DOHH2 (cell line): ENCODE measurements at regions not wholly inside any gene's neighbourhood (a gene's known extent, or its start where the extent isn't known, plus 50 kb on each side); places are given as distances from the start of the nearest gene placed in this dataset.

Experiments used
- H3F3A ChIP-seq: fragments of 200-600 bp; sonication (generic), shearing (Covaris generic); 2 replicates; pipeline ENCODE4 v1.6.0; 2016; ENCODE audit warnings: antibody characterized with exemption, mild to moderate bottlenecking; ENCODE audit not compliant: control insufficient read depth, insufficient read depth
- H3K27ac ChIP-seq: fragments of 200-600 bp; sonication (generic); 2 replicates; pipeline ENCODE4 v1.5.1; 2014; ENCODE audit warnings: low read depth, mild to moderate bottlenecking, low read length, moderate library complexity
- H3K27me3 ChIP-seq: fragments of 200-600 bp; sonication (generic); 2 replicates; pipeline ENCODE4 v1.6.1; 2014; ENCODE audit warnings: mild to moderate bottlenecking, low read length, mixed read lengths; ENCODE audit not compliant: control insufficient read depth
- H3K36me3 ChIP-seq: fragments of 200-600 bp; sonication (generic); 2 replicates; pipeline ENCODE4 v1.6.1; 2014; ENCODE audit warnings: mild to moderate bottlenecking, low read length, moderate library complexity, mixed read lengths; ENCODE audit not compliant: control insufficient read depth
- H3K4me1 ChIP-seq: fragments of 200-600 bp; sonication (generic); 2 replicates; pipeline ENCODE4 v1.6.1; 2014; ENCODE audit warnings: mild to moderate bottlenecking, low read length, mixed read lengths; ENCODE audit not compliant: control insufficient read depth
- H3K4me2 ChIP-seq: fragments of 200-600 bp; sonication (generic); 2 replicates; pipeline ENCODE4 v1.6.0; 2014; ENCODE audit warnings: mild to moderate bottlenecking, low read length, moderate library complexity
- H3K4me3 ChIP-seq: fragments of 200-600 bp; sonication (generic); 2 replicates; pipeline ENCODE4 v1.5.1; 2014; ENCODE audit warnings: mild to moderate bottlenecking, low read length, mixed read lengths
- H3K79me2 ChIP-seq: fragments of 200-600 bp; sonication (generic); 2 replicates; pipeline ENCODE4 v1.6.1; 2014; ENCODE audit warnings: mild to moderate bottlenecking, low read length, mixed read lengths; ENCODE audit not compliant: control insufficient read depth
- H3K9me2 ChIP-seq: fragments of 200-600 bp; sonication (generic); replicated peaks from 2 replicates; pipeline ENCODE4 v1.6.1; 2014; ENCODE audit warnings: mild to moderate bottlenecking, low read length, mixed read lengths; ENCODE audit not compliant: control insufficient read depth
- H3K9me3 ChIP-seq: fragments of 200-600 bp; sonication (generic); 2 replicates; pipeline ENCODE4 v1.6.1; 2014; ENCODE audit warnings: antibody characterized with exemption, low read length, mixed read lengths; ENCODE audit not compliant: control insufficient read depth, insufficient read depth
- H4K20me1 ChIP-seq: fragments of 200-600 bp; sonication (generic); 2 replicates; pipeline ENCODE4 v1.6.0; 2014; ENCODE audit warnings: low read depth, mild to moderate bottlenecking, antibody characterized with exemption, low read length, moderate library complexity; ENCODE audit not compliant: control insufficient read depth, insufficient read depth
- CTCF ChIP-seq: fragments of 200-600 bp; sonication (generic); IDR thresholded peaks from one replicate; pipeline ENCODE4 v1.5.1; 2014; ENCODE audit warnings: antibody characterized with exemption, mild to moderate bottlenecking, low read depth, low read length; ENCODE audit not compliant: poor library complexity, severe bottlenecking
- EZH2phosphoT487 ChIP-seq: fragments of 200-600 bp; sonication (generic); IDR thresholded peaks from 2 replicates; pipeline ENCODE4 v1.6.1; 2017; ENCODE audit warnings: borderline replicate concordance, mild to moderate bottlenecking, antibody characterized with exemption, low read length, moderate library complexity, mixed read lengths

- H3F3A ChIP-seq, result no peaks in the 10 kb centered on the region
Measured at GRCh38 chr12:94788298-94788697, 137.9 kb upstream of the TMCC3 start.

GRCh38 chr12:94786906-94787305, 136.5 kb upstream of the TMCC3 start:
- TF ChIP-seq CTCF (no peak), EZH2phosphoT487 (no peak)
- Histone ChIP-seq H3K9me3 (peaks cover 4% of the 10 kb centered on the region; the same call in 1 of the 2 replicates), H3K4me2 (no peak overlapping the region), H3K27me3 (no peaks in the 10 kb centered on the region), H4K20me1 (no peaks in the 10 kb centered on the region), H3K36me3 (no peaks in the 10 kb centered on the region), H3K27ac (no peak overlapping the region), H3K4me3 (no peak overlapping the region), H3F3A (no peaks in the 10 kb centered on the region), H3K4me1 (peaks cover 32% of the 10 kb centered on the region), H3K9me2 (no peaks in the 10 kb centered on the region), H3K79me2 (no peaks in the 10 kb centered on the region)

More at GRCh38 chr12:94788298-94788697, 137.9 kb upstream of the TMCC3 start:
- H3K27ac ChIP-seq, result no peak overlapping the region
- H3K36me3 ChIP-seq, result no peaks in the 10 kb centered on the region
- 0 out of 2 replicates have a peak, but pooled peaks cover 4% of the 10 kb centered on the region for H3K9me3 ChIP-seq
- H3K9me2 ChIP-seq, result no peaks in the 10 kb centered on the region
- H3K4me3 ChIP-seq, result no peak overlapping the region
- H4K20me1 ChIP-seq, result no peaks in the 10 kb centered on the region
- no peak overlapping the region for H3K4me2 ChIP-seq
- no peaks in the 10 kb centered on the region for H3K27me3 ChIP-seq
- peaks cover 43% of the 10 kb centered on the region for H3K4me1 ChIP-seq
- no peaks in the 10 kb centered on the region for H3K79me2 ChIP-seq
- no peak for TF ChIP-seq CTCF
- no peak for TF ChIP-seq EZH2phosphoT487

GRCh38 chr12:94783862-94784261, 133.5 kb upstream of the TMCC3 start:
- H3K4me2 ChIP-seq, result peak overlapping the region; percentile 28
- no peaks in the 10 kb centered on the region for H4K20me1 ChIP-seq
- TF ChIP-seq CTCF (no peak), EZH2phosphoT487 (no peak)
- H3K9me2 ChIP-seq, result no peaks in the 10 kb centered on the region
- H3K27me3 ChIP-seq, result no peaks in the 10 kb centered on the region
- no peaks in the 10 kb centered on the region for H3F3A ChIP-seq
- H3K9me3 ChIP-seq, result peaks cover 4% of the 10 kb centered on the region; the same call in 1 of the 2 replicates
- H3K79me2 ChIP-seq, result no peaks in the 10 kb centered on the region
- no peak overlapping the region for H3K27ac ChIP-seq
- no peaks in the 10 kb centered on the region for H3K36me3 ChIP-seq
- H3K4me3 ChIP-seq, result 0 out of 2 replicates have a peak overlapping the region, but pooled peaks have one; percentile 2
- H3K4me1 ChIP-seq, result peaks cover 17% of the 10 kb centered on the region

GRCh38 chr12:94783343-94783742, 133.0 kb upstream of the TMCC3 start:
- Histone ChIP-seq H3K79me2 (no peaks in the 10 kb centered on the region), H3K9me3 (peaks cover 4% of the 10 kb centered on the region; the same call in 1 of the 2 replicates), H3F3A (no peaks in the 10 kb centered on the region), H3K36me3 (no peaks in the 10 kb centered on the region), H3K27ac (no peak overlapping the region), H4K20me1 (no peaks in the 10 kb centered on the region), H3K4me2 (peak overlapping the region; percentile 28), H3K4me1 (peaks cover 13% of the 10 kb centered on the region), H3K4me3 (no peak overlapping the region), H3K9me2 (no peaks in the 10 kb centered on the region), H3K27me3 (no peaks in the 10 kb centered on the region)
- TF ChIP-seq EZH2phosphoT487 (no peak), CTCF (no peak)
